ENCODE measurements at regions not wholly inside any gene's neighbourhood (a gene's known extent, or its start where the extent isn't known, plus 50 kb on each side); places are given as distances from the start of the nearest gene placed in this dataset.
"Not testable (repeated sequence)": the region's sequence is repeated elsewhere in the genome, so short reads cannot be mapped to it uniquely, and the experiment has no call there.

DNA sequence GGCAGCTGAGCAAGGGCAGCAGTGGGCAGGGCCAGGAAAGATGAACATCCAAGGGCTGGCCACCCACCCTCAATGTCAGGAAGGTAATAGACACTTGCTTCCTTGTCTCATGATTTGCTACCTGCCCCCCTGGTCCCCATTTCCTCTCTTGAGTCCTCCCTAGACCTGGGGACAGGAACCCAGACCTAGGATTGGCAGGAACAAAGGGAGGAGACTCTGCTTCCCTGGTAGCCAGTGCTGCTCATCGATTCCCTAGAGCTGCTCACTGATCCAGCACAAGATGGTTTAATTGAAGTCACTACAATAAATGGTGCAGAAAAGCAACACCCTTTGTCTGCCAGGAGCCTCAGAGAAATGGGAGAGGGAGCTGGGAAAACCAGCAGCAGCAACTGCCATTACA lies 67.8 kb upstream of the CHST1 start:
- TF ChIP-seq POLR2A (IDR thresholded peaks at IDR 0.05), result no peak
- TF ChIP-seq, protein P1, sequence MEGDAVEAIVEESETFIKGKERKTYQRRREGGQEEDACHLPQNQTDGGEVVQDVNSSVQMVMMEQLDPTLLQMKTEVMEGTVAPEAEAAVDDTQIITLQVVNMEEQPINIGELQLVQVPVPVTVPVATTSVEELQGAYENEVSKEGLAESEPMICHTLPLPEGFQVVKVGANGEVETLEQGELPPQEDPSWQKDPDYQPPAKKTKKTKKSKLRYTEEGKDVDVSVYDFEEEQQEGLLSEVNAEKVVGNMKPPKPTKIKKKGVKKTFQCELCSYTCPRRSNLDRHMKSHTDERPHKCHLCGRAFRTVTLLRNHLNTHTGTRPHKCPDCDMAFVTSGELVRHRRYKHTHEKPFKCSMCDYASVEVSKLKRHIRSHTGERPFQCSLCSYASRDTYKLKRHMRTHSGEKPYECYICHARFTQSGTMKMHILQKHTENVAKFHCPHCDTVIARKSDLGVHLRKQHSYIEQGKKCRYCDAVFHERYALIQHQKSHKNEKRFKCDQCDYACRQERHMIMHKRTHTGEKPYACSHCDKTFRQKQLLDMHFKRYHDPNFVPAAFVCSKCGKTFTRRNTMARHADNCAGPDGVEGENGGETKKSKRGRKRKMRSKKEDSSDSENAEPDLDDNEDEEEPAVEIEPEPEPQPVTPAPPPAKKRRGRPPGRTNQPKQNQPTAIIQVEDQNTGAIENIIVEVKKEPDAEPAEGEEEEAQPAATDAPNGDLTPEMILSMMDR (IDR thresholded peaks at IDR 0.05), result no peak
- Histone ChIP-seq H3K9me3 (no peaks in the 10 kb centered on the region), H3K4me1 (peaks cover 0 to 7% (median 2%) of the 10 kb centered on the region in 4 donors), H3K27ac (no peak overlapping the region), H3K27me3 (no peaks in the 10 kb centered on the region), H3K4me3 (no peak overlapping the region), H3K36me3 (no peaks in the 10 kb centered on the region)
- ATAC-seq, result no peak
- WGBS (ENCODE audit: insufficient coverage, low coverage, low lambda C conversion rate, missing lambda C conversion rate), result 100% methylated on average over 1 of the region's 1 CpG
- intact Hi-C loops (cut with DNase I), result no loop called here
- no peak for DNase-seq

- no peak for DNase-seq
- ATAC-seq, result no peak
- TF ChIP-seq POLR2A (IDR thresholded peaks at IDR 0.05), result no peak
- TF ChIP-seq, protein P1 (IDR thresholded peaks at IDR 0.05), result no peak
- peaks cover 0 to 7% (median 2%) of the 10 kb centered on the region in 4 donors for H3K4me1 ChIP-seq
- intact Hi-C loops (cut with DNase I), result no loop called here
- no peaks in the 10 kb centered on the region for H3K36me3 ChIP-seq
- no peak overlapping the region for H3K27ac ChIP-seq
- no peaks in the 10 kb centered on the region for H3K27me3 ChIP-seq
- no peaks in the 10 kb centered on the region for H3K9me3 ChIP-seq
- no peak overlapping the region for H3K4me3 ChIP-seq
Measured at GRCh38 chr11:45732343-45732742, 66.9 kb upstream of the CHST1 start.

- 93% methylated on average over 3 of the region's 4 CpGs for WGBS (ENCODE audit: insufficient coverage, low coverage, low lambda C conversion rate, missing lambda C conversion rate)
- H3K27ac ChIP-seq; H3K9me3 ChIP-seq; H3K27me3 ChIP-seq; DNase-seq; H3K36me3 ChIP-seq; H3K4me3 ChIP-seq; H3K4me1 ChIP-seq; intact Hi-C loops (cut with DNase I); ATAC-seq: not testable (repeated sequence)
Measured at GRCh38 chr11:45731171-45731570, 65.7 kb upstream of the CHST1 start.

DNA sequence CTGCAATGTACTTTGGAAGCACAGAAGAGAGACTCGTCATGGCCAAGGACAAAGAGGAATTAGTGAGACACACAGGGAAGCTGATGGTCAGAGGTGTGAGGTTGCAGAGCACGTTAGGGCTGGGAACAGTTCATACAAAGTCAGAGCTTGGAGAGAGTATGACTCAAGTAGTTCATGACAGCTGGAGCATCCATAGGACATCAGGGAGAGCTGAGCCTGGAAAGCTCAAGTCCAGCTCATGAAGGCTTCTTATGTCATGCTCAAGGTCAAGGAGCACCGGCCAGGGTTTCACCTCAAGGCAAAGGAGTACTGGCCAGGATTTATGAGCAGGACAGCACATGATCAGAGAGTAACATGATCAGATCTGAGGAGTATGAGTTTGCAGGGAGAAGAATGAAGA lies 64.6 kb upstream of the CHST1 start:
- Histone ChIP-seq H3K9me3 (no peaks in the 10 kb centered on the region), H3K36me3 (no peaks in the 10 kb centered on the region), H3K4me1 (no peaks in the 10 kb centered on the region), H3K4me3 (no peak overlapping the region), H3K27me3 (no peaks in the 10 kb centered on the region), H3K27ac (no peak overlapping the region)
- intact Hi-C loops (cut with DNase I), result no loop called here
- 100% methylated on average over 2 of the region's 3 CpGs for WGBS (ENCODE audit: insufficient coverage, low coverage, low lambda C conversion rate, missing lambda C conversion rate)
- DNase-seq (no peak), ATAC-seq (no peak)
- TF ChIP-seq, protein P1 (IDR thresholded peaks at IDR 0.05), result no peak
- no peak for TF ChIP-seq POLR2A (IDR thresholded peaks at IDR 0.05)

DNA sequence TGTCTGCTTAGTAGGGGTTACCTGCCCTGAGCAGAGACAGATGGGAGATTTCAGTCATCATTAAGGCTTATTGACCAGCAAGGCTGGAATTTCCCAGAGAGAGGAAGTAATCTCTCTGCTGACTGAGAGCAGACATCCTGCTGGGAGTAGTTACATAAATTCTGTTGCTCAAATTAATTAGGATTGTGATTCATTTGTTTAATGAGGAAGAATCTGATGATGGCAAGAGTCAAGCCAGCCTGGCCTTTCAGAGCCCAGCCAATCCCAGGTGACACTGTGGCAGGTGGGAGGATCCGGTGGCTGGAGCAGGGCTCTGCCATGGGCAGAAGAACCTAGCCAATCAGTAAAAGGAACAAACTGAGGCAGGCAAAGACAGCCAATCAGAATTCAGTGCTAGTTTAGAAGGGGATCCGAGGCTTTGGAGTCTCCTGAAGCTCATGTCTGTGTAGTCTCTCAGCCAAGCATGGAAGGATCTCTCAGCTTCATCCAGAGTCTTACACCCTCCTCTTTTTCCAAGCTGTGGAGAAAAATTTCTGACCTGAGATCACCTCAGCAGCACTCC lies 61.2 kb upstream of the CHST1 start:
- Histone ChIP-seq H3K27me3 (no peaks in the 10 kb centered on the region), H3K27ac (no peak overlapping the region), H3K4me1 (no peaks in the 10 kb centered on the region), H3K4me3 (no peak overlapping the region), H3K36me3 (no peaks in the 10 kb centered on the region), H3K9me3 (no peaks in the 10 kb centered on the region)
- no peak for DNase-seq
- WGBS (ENCODE audit: insufficient coverage, low coverage, low lambda C conversion rate, missing lambda C conversion rate), result 50% methylated on average over 1 of the region's 2 CpGs
- TF ChIP-seq POLR2A (IDR thresholded peaks at IDR 0.05), result no peak
- TF ChIP-seq, protein P1 (IDR thresholded peaks at IDR 0.05), result no peak
- no peak for ATAC-seq
- intact Hi-C loops (cut with DNase I), result no loop called here
